ENCODE measurements at regions not wholly inside any gene's neighbourhood (a gene's known extent, or its start where the extent isn't known, plus 50 kb on each side); places are given as distances from the start of the nearest gene placed in this dataset.
"Not testable (repeated sequence)": the region's sequence is repeated elsewhere in the genome, so short reads cannot be mapped to it uniquely, and the experiment has no call there.

DNA sequence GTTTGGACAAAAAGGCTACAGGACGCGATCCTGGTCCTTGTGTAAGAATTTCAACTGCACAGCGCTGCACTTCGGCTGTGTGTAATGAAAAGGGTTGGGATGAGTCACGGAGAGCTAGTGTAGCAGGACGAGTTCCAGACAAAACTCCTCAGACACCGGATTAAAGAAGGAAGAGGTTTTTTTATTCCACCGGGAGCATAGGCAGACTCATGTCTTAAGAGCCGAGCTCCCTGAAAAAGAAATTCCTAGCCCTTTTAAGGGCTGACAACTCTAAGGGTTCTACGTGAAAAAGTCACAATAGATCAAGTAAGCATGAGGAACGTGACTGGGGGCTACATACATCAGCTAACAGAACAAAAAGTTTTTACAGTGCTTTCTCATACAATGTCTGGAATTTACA is 54.8 kb upstream of the FAM90A1 start:
- not testable (repeated sequence) for DNase-seq (ENCODE audit: low read depth); H3K4me3 ChIP-seq (ENCODE audit: low read length)

DNA sequence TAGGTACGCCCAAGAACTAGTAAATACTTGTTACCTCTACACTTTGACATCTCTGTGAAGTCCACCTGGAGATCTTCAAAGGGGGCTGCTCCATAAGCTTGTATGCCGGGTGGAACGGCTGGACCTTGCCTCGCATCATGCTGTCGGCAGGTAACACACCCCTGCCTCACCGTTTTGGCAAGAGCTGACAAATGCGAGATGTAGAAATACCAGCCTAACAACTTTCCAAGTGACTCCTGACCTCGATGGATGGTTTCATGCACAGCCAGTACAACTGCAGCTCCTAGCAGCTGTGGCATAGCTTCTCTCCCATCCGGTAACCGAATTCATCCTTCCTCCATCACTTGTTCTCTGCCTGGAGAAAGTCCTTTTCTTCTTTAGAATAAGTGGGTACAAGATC is 58.3 kb upstream of the FAM90A1 start:
- not testable (repeated sequence) for DNase-seq (ENCODE audit: low read depth); H3K4me3 ChIP-seq (ENCODE audit: low read length)

DNA sequence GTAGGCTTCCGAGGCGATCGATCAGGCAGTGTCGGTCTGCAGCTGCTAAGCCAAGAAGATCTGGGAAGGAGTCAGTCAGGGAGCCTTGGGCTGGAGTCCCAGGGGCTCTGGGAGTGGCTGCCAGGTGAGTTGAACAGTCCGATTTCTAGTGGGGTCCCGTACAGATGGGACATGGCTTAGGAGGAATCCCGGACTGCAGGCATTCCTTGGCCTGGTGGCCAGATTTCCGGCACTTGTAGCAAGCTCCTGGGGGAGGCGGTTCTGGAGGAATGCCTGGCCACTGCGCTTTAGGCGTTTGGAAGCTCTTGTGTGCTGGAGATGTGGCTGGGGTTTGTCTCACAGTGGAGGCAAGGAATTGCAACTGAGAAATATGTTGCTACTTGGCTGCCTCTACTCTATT is 64.3 kb upstream of the FAM90A1 start:
- not testable (repeated sequence) for DNase-seq (ENCODE audit: low read depth); H3K4me3 ChIP-seq (ENCODE audit: low read length)

DNA sequence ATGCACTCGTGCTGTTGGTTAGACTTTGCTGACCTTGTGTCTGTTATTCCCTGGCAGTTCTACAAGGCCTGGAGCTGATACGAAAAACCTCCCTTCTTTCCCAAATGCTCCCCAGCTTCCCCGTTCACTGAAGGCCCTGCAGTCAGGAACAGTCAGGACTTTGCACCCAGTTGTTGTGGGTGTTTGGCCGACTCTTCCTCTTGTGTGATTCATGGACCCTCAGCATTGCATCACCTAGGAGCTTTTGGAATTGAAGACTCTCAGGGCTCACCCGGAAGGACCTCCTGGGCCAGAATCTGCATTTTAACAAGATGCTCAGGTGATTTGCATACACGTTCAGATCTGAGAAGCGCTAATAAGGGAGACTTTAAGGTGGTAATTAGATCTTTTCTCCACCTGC is 67.2 kb upstream of the FAM90A1 start:
- not testable (repeated sequence) for H3K4me3 ChIP-seq (ENCODE audit: low read length); DNase-seq (ENCODE audit: low read depth)

DNA sequence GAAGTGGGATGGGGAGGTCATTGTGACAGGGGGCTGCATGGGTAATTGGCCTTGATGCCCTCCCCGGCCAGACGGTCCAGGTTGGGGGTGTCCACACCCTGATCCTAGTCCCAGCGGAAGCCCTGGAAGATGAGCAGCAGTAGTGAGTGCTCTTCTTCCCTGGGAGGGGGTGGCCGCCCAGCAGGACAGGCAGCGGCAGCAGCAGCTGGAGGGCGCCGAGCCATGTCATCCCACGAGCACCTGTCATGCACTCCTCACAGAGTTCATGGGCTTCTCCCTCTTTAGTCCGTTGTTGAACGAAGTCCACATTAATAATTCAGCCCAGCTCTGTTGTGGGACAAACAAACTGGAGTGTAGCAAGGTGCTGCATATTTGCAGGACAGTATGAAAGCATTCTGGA is 81.2 kb upstream of the FAM90A1 start:
- not testable (repeated sequence) for H3K4me3 ChIP-seq (ENCODE audit: low read length); DNase-seq (ENCODE audit: low read depth)

DNA sequence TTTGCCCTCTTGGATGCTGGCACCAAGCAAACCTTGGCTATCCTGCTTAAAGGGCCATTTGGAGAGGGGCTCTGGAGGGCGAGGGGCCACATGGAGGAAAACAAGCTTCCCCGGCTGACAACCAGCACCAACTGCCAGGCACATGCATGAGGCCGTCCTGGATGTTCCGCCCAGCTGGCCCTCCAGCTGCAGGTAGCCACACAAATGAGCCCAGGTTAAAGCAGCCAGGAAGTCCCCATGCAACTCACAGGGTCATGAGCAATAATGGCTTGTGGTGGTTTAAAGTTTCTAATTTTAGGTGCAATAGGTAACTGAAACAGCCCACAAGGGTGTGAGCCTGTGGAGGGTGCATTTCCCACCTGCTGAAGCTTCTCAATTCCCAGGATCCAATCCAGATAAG is 88.6 kb upstream of the FAM90A1 start:
- H3K4me3 ChIP-seq (ENCODE audit: low read length); DNase-seq (ENCODE audit: low read depth): not testable (repeated sequence)

GRCh38 chr12:8317675-8318074 is 90.3 kb upstream of the FAM90A1 start:
- DNase-seq (ENCODE audit: low read depth); H3K4me3 ChIP-seq (ENCODE audit: low read length): not testable (repeated sequence)

DNA sequence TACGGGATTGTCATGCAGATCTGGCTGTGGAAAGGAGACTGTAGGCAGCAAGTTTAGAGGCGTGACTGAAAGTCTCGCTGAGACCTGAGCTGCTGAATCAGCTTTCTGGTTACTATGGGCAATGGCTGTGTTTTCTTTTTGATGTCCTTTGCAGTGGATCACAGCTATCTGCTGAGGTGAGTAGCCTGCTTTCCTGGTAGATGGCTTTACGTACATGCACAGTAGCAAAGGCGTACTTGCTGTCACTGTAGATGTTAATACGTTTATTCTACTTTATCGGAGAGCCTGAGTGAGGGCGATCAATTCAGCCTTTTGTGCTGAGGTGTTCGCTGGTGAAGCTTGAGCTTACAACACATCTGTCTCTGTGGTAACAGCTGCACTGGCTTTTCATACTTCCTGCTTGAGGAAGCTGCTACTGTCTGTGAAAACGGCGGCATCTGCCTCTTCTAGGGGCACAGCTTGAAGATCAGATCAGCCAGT is 92.9 kb upstream of the FAM90A1 start:
- H3K4me3 ChIP-seq (ENCODE audit: low read length), result not testable (repeated sequence)
- DNase-seq (ENCODE audit: low read depth), result peak; percentile 0

- H3K4me3 ChIP-seq (ENCODE audit: low read length); DNase-seq (ENCODE audit: low read depth): not testable (repeated sequence)
Observed at GRCh38 chr12:8320791-8321370, 93.5 kb upstream of the FAM90A1 start.

GRCh38 chr12:8325145-8325839 is 97.9 kb upstream of the FAM90A1 start:
- not testable (repeated sequence) for H3K4me3 ChIP-seq (ENCODE audit: low read length); DNase-seq (ENCODE audit: low read depth)

DNA sequence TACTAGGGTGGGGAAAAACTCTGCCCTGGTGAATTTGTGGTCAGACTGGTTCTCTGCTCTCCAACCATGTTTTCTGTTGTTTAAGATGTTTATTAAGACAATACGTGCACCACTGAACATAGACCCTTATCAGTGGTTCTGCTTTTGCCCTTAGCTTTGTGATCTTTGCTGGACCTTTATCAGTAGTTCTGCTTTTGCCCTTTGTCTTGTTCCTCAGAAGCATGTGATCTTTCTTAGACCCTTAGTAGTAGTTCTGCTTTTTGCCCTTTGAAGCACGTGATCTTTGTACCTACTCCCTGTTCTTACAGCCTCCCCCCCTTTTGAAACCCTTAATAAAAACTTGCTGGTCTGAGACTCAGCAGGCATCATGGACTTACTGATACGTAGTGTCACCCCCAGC is 101.4 kb upstream of the FAM90A1 start:
- not testable (repeated sequence) for DNase-seq (ENCODE audit: low read depth); H3K4me3 ChIP-seq (ENCODE audit: low read length)

DNA sequence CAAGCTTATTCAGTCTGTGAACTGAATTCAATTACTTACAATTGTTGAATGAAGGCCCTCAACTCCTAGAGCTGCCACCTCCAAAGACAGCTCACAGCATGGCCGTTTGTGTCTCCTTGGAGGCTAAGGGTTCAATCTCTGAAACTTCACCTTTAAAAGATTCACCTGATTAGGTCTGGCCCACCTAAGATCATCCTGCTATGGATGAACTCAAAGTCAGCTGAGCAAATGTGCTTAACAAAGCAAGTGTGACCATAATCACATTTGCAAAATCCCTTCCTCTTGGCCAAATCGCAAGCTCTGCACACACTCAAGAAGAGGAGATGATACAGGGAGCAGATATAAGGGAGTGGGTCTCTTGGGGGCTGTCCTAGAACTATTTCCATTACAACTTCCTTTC is 105.0 kb upstream of the FAM90A1 start:
- not testable (repeated sequence) for DNase-seq (ENCODE audit: low read depth); H3K4me3 ChIP-seq (ENCODE audit: low read length)

GRCh38 chr12:8351073-8351472 is 104.7 kb upstream of the CLEC6A start:
- H3K4me3 ChIP-seq (ENCODE audit: low read length); DNase-seq (ENCODE audit: low read depth): not testable (repeated sequence)

- not testable (repeated sequence) for DNase-seq (ENCODE audit: low read depth); H3K4me3 ChIP-seq (ENCODE audit: low read length)
Observed at GRCh38 chr12:8354741-8355140, 101.0 kb upstream of the CLEC6A start.

DNA sequence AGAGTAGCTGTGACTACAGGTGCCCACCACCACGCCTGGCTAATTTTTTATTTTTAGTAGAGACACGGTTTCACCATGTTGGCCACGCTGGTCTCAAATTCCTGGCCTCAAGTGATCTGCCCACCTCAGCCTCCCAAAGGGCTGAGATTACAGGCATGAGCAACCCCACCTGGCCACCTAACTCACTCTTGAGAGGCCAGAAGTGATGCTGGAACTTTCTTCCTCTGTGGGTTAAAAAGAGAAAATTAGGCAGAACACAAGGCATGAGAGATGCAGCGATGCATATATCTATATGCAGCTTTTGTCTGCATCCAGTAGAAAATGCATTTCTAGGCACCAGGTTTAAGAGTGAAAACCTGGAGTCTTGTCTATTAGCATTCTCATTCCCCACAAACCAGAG is 100.2 kb upstream of the CLEC6A start:
- DNase-seq (ENCODE audit: low read depth); H3K4me3 ChIP-seq (ENCODE audit: low read length): not testable (repeated sequence)

- TF ChIP-seq CTCF (conservative IDR thresholded peaks at IDR 0.05; ENCODE audit: low read length), result peak; percentile 43
- DNase-seq (ENCODE audit: low read depth); H3K4me3 ChIP-seq (ENCODE audit: low read length): not testable (repeated sequence)
Observed at GRCh38 chr12:8373744-8374143, 82.0 kb upstream of the CLEC6A start.

- H3K4me3 ChIP-seq (ENCODE audit: low read length); DNase-seq (ENCODE audit: low read depth): not testable (repeated sequence)
Observed at GRCh38 chr12:8375122-8375521, 80.6 kb upstream of the CLEC6A start.

DNA sequence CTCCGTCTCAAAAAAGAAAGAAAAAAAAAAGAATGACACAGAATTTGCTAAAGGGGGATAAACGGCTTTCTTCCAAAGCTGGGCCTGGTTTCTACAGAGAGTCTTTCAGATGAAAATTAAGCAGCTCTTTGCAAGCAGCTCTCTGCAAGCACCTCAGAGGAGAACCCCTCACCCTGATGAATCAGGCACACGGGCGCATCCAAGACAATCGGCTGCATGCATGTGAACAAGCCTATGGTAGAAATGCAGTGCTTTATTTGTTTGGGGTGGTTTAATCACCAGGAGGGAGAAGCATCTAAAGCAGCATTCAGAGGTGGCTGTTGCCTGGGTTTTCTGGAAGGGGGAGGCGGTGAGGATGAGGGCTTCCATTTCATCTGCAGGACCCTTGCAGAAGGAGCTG is 78.0 kb upstream of the CLEC6A start:
- DNase-seq (ENCODE audit: low read depth); H3K4me3 ChIP-seq (ENCODE audit: low read length): not testable (repeated sequence)

- H3K4me3 ChIP-seq (ENCODE audit: low read length); DNase-seq (ENCODE audit: low read depth): not testable (repeated sequence)
Observed at GRCh38 chr12:8382556-8382955, 73.2 kb upstream of the CLEC6A start.

GRCh38 chr12:8384686-8385085 is 71.1 kb upstream of the CLEC6A start:
- DNase-seq (ENCODE audit: low read depth); H3K4me3 ChIP-seq (ENCODE audit: low read length): not testable (repeated sequence)

Data from AG10803 (cell line).